Uterus (tissue), 2 donors: ENCODE measurements at regions not wholly inside any gene's neighbourhood (a gene's known extent, or its start where the extent isn't known, plus 50 kb on each side); places are given as distances from the start of the nearest gene placed in this dataset.

Source experiments
- CTCF ChIP-seq, 4 experiments: fragments of 200-600 bp in 2 of 4; fragments of 450-650 bp in 2 of 4; sonication (generic) in 2 of 4; IDR thresholded peaks; one replicate each; pipeline ENCODE4 v1.5.1; 2016 to 2019; ENCODE audit warnings: antibody characterized with exemption in 4 of 4, mild to moderate bottlenecking in 2 of 4, moderate library complexity in 1 of 4
- POLR2A ChIP-seq, 2 donors: fragments of 450-650 bp; IDR thresholded peaks; one replicate each; pipeline ENCODE4 v1.6.1; 2016; ENCODE audit warnings: antibody characterized with exemption in 2 of 2, mild to moderate bottlenecking in 1 of 2, moderate library complexity in 1 of 2

- TF ChIP-seq POLR2A (IDR thresholded peaks at IDR 0.05), result no peak
- no peak for TF ChIP-seq CTCF (IDR thresholded peaks at IDR 0.05)
Observed at GRCh38 chr15:31774045-31774444, 256.3 kb upstream of the CHRNA7 start.
